ENCODE measurements at regions not wholly inside any gene's neighbourhood (a gene's known extent, or its start where the extent isn't known, plus 50 kb on each side); places are given as distances from the start of the nearest gene placed in this dataset.

DNA sequence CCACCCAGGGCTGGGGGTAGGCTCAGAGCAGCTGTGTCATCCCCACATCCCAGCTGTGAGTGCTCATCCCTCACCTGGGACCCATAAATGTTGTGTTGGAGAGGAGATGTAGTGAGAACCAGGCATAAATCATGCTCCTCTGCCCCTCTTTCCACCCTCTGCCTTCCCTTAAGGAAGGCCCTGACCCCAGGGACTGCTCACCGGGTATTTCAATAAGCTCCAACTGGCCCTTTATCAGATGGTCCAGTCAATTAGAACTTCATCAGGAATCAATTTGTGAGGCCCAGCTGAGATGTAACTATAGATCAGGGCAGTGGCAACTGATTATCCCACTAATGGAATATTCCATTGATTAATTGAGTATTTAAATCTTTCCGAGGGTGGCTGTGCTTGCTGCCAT, 50.8 kb upstream of the NTRK3 start:
- TF ChIP-seq CTCF (IDR thresholded peaks at IDR 0.05) (no peak), ZFX (IDR thresholded peaks at IDR 0.05; ENCODE audit: borderline replicate concordance) (no peak)
